ENCODE measurements at regions not wholly inside any gene's neighbourhood (a gene's known extent, or its start where the extent isn't known, plus 50 kb on each side); places are given as distances from the start of the nearest gene placed in this dataset.

- H3K27ac ChIP-seq (ENCODE audit: low read depth, low read length): no peak overlapping the region
- no peaks in the 10 kb centered on the region for H3K9me3 ChIP-seq (ENCODE audit: control insufficient read depth in 1 of 2, insufficient read depth in 1 of 2, low read depth in 1 of 2, low read length in 2 of 2)
- H3K27me3 ChIP-seq (ENCODE audit: insufficient read depth, low read length): no peaks in the 10 kb centered on the region
- DNase-seq (ENCODE audit: low read depth, low spot score) (no peak), ATAC-seq (no peak)
- no peaks in the 10 kb centered on the region for H3K9me2 ChIP-seq (ENCODE audit: insufficient read depth)
- H3K4me3 ChIP-seq (replicated peaks in 1 of 2; ENCODE audit: low read depth in 1 of 2, low read length in 2 of 2): no peak overlapping the region
- ChIA-PET POLR2A (no interaction called here), CTCF (no interaction called here), RAD21 (ENCODE audit: low non-redundant PET in 1 of 2, low total read pairs in 2 of 2, uncharacterized antibody in 2 of 2, unreplicated experiment in 2 of 2) (no interaction called here)
- BruUV-seq (replicated peaks): no TSS peak
- H4K20me1 ChIP-seq (ENCODE audit: insufficient read depth): no peaks in the 10 kb centered on the region
- H3K36me3 ChIP-seq (ENCODE audit: control insufficient read depth in 1 of 2, insufficient read depth in 2 of 2, low read length in 2 of 2): no peaks in the 10 kb centered on the region
- no peaks in the 10 kb centered on the region for H3K4me1 ChIP-seq (ENCODE audit: control insufficient read depth in 1 of 2, insufficient read depth in 2 of 2, low read length in 2 of 2)
- intact Hi-C loops (cut with micrococcal nuclease): no loop called here
- TF ChIP-seq SP1 (IDR thresholded peaks at IDR 0.05; ENCODE audit: low read depth): no peak
- no peak for TF ChIP-seq ZBTB33 (IDR thresholded peaks at IDR 0.05; ENCODE audit: extremely low read depth, insufficient replicate concordance, low read length)
- no peak for TF ChIP-seq RAD21 (IDR thresholded peaks at IDR 0.05; ENCODE audit: low read depth)
- no peak for TF ChIP-seq YY1 (IDR thresholded peaks at IDR 0.05; ENCODE audit: extremely low read depth, insufficient replicate concordance, low read depth, low read length)
- TF ChIP-seq JUND (IDR thresholded peaks at IDR 0.05): no peak
- TF ChIP-seq FOSL1 (IDR thresholded peaks at IDR 0.05; ENCODE audit: low read depth): no peak
- TF ChIP-seq POLR2AphosphoS5 (IDR thresholded peaks at IDR 0.05; ENCODE audit: low read depth, low read length): no peak
- TF ChIP-seq CBX3 (IDR thresholded peaks at IDR 0.05; ENCODE audit: low read depth): no peak
- no peak for TF ChIP-seq TCF7L2 (IDR thresholded peaks at IDR 0.05; ENCODE audit: borderline replicate concordance, extremely low read depth, insufficient read depth, insufficient read length)
- TF ChIP-seq ATF3 (IDR thresholded peaks at IDR 0.05): no peak
- no peak for TF ChIP-seq EZH2 (IDR thresholded peaks at IDR 0.05)
- TF ChIP-seq MAX (IDR thresholded peaks at IDR 0.05): no peak
- no peak for TF ChIP-seq SIN3A (IDR thresholded peaks at IDR 0.05; ENCODE audit: low read depth)
- TF ChIP-seq SRF (IDR thresholded peaks at IDR 0.05; ENCODE audit: low read depth): no peak
- no peak for TF ChIP-seq EZH2phosphoT487 (IDR thresholded peaks at IDR 0.05; ENCODE audit: borderline replicate concordance)
- TF ChIP-seq EGR1 (IDR thresholded peaks at IDR 0.05; ENCODE audit: low read depth): no peak
- no peak overlapping the region for H2AFZ ChIP-seq (ENCODE audit: low read depth, low read length, poor library complexity, severe bottlenecking)
- H3K4me2 ChIP-seq (ENCODE audit: low read length): no peak overlapping the region
- no peak overlapping the region for H3K9ac ChIP-seq (ENCODE audit: low read length)
- no peaks in the 10 kb centered on the region for H3K79me2 ChIP-seq (ENCODE audit: insufficient read depth, low read length)
Measured at GRCh38 chr4:96305030-96305429, 465.1 kb downstream of the PDHA2 start.
